ENCODE measurements at regions not wholly inside any gene's neighbourhood (a gene's known extent, or its start where the extent isn't known, plus 50 kb on each side); places are given as distances from the start of the nearest gene placed in this dataset.

- no peak for DNase-seq (ENCODE audit: low spot score)
Observed at GRCh38 chr12:77723308-77723707, 107.4 kb upstream of the NAV3 start.

GRCh38 chr12:77722536-77722935, 108.2 kb upstream of the NAV3 start:
- DNase-seq (ENCODE audit: low spot score), result no peak

GRCh38 chr12:77720258-77720657, 110.4 kb upstream of the NAV3 start:
- DNase-seq (ENCODE audit: low spot score), result no peak

GRCh38 chr12:77710209-77710608, 120.5 kb upstream of the NAV3 start:
- no peak for DNase-seq (ENCODE audit: low spot score)

- DNase-seq (ENCODE audit: low spot score), result no peak
Observed at GRCh38 chr12:77697126-77697525, 133.6 kb upstream of the NAV3 start.

GRCh38 chr12:77696183-77696582, 134.5 kb upstream of the NAV3 start:
- no peak for DNase-seq (ENCODE audit: low spot score)

GRCh38 chr12:77689510-77690086, 141.1 kb upstream of the NAV3 start:
- no peak for DNase-seq (ENCODE audit: low spot score)

GRCh38 chr12:77687321-77687720, 143.4 kb upstream of the NAV3 start:
- no peak for DNase-seq (ENCODE audit: low spot score)

- no peak for DNase-seq (ENCODE audit: low spot score)
Observed at GRCh38 chr12:77686760-77687159, 143.9 kb upstream of the NAV3 start.

GRCh38 chr12:77685901-77686300, 144.8 kb upstream of the NAV3 start:
- no peak for DNase-seq (ENCODE audit: low spot score)

GRCh38 chr12:77685112-77685511, 145.6 kb upstream of the NAV3 start:
- peak; percentile 60 for DNase-seq (ENCODE audit: low spot score)

- DNase-seq (ENCODE audit: low spot score), result no peak
Observed at GRCh38 chr12:77682488-77682887, 148.2 kb upstream of the NAV3 start.

GRCh38 chr12:77681726-77682125, 149.0 kb upstream of the NAV3 start:
- no peak for DNase-seq (ENCODE audit: low spot score)

- DNase-seq (ENCODE audit: low spot score), result no peak
Observed at GRCh38 chr12:77679686-77680085, 151.0 kb upstream of the NAV3 start.

GRCh38 chr12:77678621-77679020, 152.1 kb upstream of the NAV3 start:
- DNase-seq (ENCODE audit: low spot score), result no peak

GRCh38 chr12:77667101-77667500, 163.6 kb upstream of the NAV3 start:
- DNase-seq (ENCODE audit: low spot score), result no peak

GRCh38 chr12:77648716-77649115, 182.0 kb upstream of the NAV3 start:
- peak; percentile 7 for DNase-seq (ENCODE audit: low spot score)

- DNase-seq (ENCODE audit: low spot score), result no peak
Observed at GRCh38 chr12:77645966-77646598, 184.6 kb upstream of the NAV3 start.

GRCh38 chr12:77644915-77645605, 185.6 kb upstream of the NAV3 start:
- DNase-seq (ENCODE audit: low spot score), result no peak

GRCh38 chr12:77642246-77642645, 188.4 kb upstream of the NAV3 start:
- DNase-seq (ENCODE audit: low spot score), result no peak

- DNase-seq (ENCODE audit: low spot score), result no peak
Observed at GRCh38 chr12:77640356-77640755, 190.3 kb upstream of the NAV3 start.

GRCh38 chr12:77630790-77631445, 199.8 kb upstream of the NAV3 start:
- DNase-seq (ENCODE audit: low spot score), result no peak

GRCh38 chr12:77630344-77630743, 200.3 kb upstream of the NAV3 start:
- no peak for DNase-seq (ENCODE audit: low spot score)
